RWPE1 (cell line): ENCODE measurements at regions not wholly inside any gene's neighbourhood (a gene's known extent, or its start where the extent isn't known, plus 50 kb on each side); places are given as distances from the start of the nearest gene placed in this dataset.

Experiments used
- CTCF ChIA-PET: fragments of 350-600 bp; sonication (Branson Sonifier 250); formaldehyde crosslinking; extraction: SDS; loops from one replicate; lab custom pipeline; 2021; lab: Yijun Ruan, JAX
- POLR2A ChIA-PET: fragments of 400-600 bp; formaldehyde crosslinking; extraction: SDS; loops from one replicate; lab custom pipeline; 2020; ENCODE audit warnings: antibody characterized with exemption; ENCODE audit not compliant: low non-redundant PET; lab: Yijun Ruan, JAX
- DNase-seq: peaks from one replicate; pipeline ENCODE4 v3.0.0; 2012; ENCODE audit warnings: low spot score
- H3K27ac ChIP-seq: fragments of 450-650 bp; 2 replicates; pipeline ENCODE4 v1.5.1; 2017
- CTCF ChIP-seq: fragments of 450-650 bp; conservative IDR thresholded peaks from 2 replicates; pipeline ENCODE4 v1.5.1; 2017; ENCODE audit warnings: low read depth, mild to moderate bottlenecking

DNA sequence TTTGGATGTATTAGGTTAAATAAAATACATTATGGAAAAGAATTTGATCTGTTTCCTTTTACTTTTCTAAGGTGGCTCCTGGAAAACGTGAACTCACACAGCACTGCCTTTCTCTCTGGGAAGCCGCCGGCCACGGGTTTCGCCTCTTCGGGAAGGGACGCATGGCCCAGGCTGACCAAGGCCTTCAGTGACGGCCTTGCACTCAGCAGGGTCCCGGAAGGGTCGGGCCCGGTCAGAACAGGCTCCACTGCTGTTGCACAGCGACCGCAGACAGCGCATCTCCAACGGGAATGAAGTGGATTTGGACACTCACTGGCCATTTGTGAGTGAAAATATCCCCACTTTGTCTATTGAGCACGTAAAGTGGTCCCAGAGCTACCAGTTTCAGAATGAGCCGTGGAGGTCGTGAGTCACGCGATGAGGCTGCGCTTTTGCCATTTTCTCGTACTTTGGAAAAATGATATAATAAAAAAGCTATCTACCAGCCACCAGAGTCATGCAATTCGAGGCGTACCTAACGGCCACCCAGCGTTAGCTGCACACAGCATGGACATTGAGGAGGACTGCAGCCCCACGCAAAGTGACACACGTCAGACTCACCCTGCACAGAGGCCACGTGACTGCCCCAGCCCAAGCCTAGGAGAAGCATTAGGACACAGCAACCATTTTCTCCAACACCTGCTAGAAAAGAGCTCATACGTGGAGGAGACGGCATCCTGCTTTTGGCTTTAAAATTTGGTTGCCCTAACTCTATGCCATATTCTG is 244.3 kb downstream of the TTLL2 start:
- no peak overlapping the region for H3K27ac ChIP-seq
- CTCF ChIA-PET = interaction anchor here (0.6 kb wide), 1 partner anchor 1045 kb away, joined by 3 read pairs; no protein-coding TSS in a partner anchor
- no peak for TF ChIP-seq CTCF
- POLR2A ChIA-PET = no interaction called here
- no peak for DNase-seq

DNA sequence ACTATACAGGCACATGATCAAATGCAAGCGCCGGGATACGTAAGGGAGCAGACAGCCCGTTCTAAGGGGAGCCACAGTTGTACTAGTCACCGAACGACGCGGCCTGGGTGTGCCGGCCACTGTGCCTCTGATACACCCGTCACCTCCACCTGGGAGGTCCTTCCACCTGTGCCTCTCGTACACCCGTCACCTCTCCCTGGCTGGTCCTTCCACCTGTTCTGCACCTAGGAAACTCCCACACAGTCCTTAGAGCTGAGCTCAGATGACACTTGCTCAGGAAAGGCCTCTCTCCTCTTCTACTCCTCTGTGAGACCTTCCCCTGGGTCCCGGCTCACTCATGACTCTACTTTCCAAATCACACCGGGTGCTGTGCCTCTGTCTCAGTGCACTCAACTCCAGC is 245.0 kb downstream of the TTLL2 start:
- TF ChIP-seq CTCF = no peak
- CTCF ChIA-PET = no interaction called here
- H3K27ac ChIP-seq = no peak overlapping the region
- no peak for DNase-seq
- POLR2A ChIA-PET = no interaction called here

GRCh38 chr6:167570460-167571400 is 245.8 kb downstream of the TTLL2 start:
- peak; percentile 17 for DNase-seq
- ChIA-PET POLR2A (no interaction called here), CTCF (interaction anchor here (0.6 kb wide), 1 partner anchor 315 kb away, joined by 3 read pairs; no protein-coding TSS in a partner anchor)
- no peak overlapping the region for H3K27ac ChIP-seq
- no peak for TF ChIP-seq CTCF

GRCh38 chr6:167571550-167571949 is 246.7 kb downstream of the TTLL2 start:
- no peak overlapping the region for H3K27ac ChIP-seq
- no peak for TF ChIP-seq CTCF
- DNase-seq = no peak
- ChIA-PET CTCF (interaction anchor here (0.6 kb wide), 1 partner anchor 314 kb away, joined by 3 read pairs; no protein-coding TSS in a partner anchor), POLR2A (no interaction called here)

- no peak for TF ChIP-seq CTCF
- CTCF ChIA-PET = no interaction called here
- H3K27ac ChIP-seq = no peak overlapping the region
- no peak for DNase-seq
- POLR2A ChIA-PET = no interaction called here
Measured at GRCh38 chr6:167572106-167572505, 247.2 kb downstream of the TTLL2 start.

DNA sequence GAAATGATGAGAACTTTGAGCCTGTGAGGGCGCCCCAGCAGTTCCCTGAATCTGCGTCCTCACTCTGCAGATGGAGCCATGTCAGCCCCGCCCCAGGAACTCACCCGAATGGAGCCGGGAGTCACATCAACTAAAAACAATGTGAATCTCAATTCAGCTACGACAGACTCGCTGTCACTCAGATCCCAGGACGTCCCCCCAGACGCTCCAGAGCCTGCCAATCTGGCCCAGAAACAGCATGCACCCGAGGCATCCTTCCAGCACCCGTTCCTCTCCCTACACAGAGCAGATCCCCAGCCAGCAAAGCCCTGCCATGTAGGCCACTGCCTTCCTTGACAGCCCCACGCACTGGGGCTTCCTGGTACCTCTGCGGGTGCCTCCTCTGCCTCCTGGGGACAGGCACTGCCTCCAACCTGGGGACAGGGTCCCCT is 248.0 kb downstream of the TTLL2 start:
- no peak for TF ChIP-seq CTCF
- CTCF ChIA-PET = no interaction called here
- POLR2A ChIA-PET = no interaction called here
- no peak overlapping the region for H3K27ac ChIP-seq
- DNase-seq = no peak
